GM19455 (cell line): ENCODE measurements at regions not wholly inside any gene's neighbourhood (a gene's known extent, or its start where the extent isn't known, plus 50 kb on each side); places are given as distances from the start of the nearest gene placed in this dataset.
"Not testable (repeated sequence)": the region's sequence is repeated elsewhere in the genome, so short reads cannot be mapped to it uniquely, and the experiment has no call there.

Experiments
- ATAC-seq: cut with Tn5 transposase; IDR thresholded peaks from one replicate; pipeline ENCODE4 v1.9.1; 2021; ENCODE audit not compliant: unreplicated experiment

- ATAC-seq: no peak
Measured at GRCh38 chr2:184049566-184049965, 548.8 kb upstream of the ZNF804A start.

- ATAC-seq: no peak
Measured at GRCh38 chr2:184053326-184053725, 545.0 kb upstream of the ZNF804A start.

GRCh38 chr2:184054419-184054818, 543.9 kb upstream of the ZNF804A start:
- not testable (repeated sequence) for ATAC-seq

- ATAC-seq: no peak
Measured at GRCh38 chr2:184057910-184058309, 540.4 kb upstream of the ZNF804A start.

GRCh38 chr2:184060268-184060667, 538.1 kb upstream of the ZNF804A start:
- ATAC-seq: not testable (repeated sequence)

GRCh38 chr2:184067502-184067901, 530.8 kb upstream of the ZNF804A start:
- no peak for ATAC-seq

- ATAC-seq: no peak
Measured at GRCh38 chr2:184072470-184072869, 525.9 kb upstream of the ZNF804A start.

GRCh38 chr2:184078496-184078895, 519.8 kb upstream of the ZNF804A start:
- ATAC-seq: no peak

- ATAC-seq: no peak
Measured at GRCh38 chr2:184091456-184091855, 506.9 kb upstream of the ZNF804A start.

GRCh38 chr2:184113696-184114403, 484.5 kb upstream of the ZNF804A start:
- ATAC-seq: no peak

- no peak for ATAC-seq
Measured at GRCh38 chr2:184114439-184114838, 483.9 kb upstream of the ZNF804A start.

- ATAC-seq: no peak
Measured at GRCh38 chr2:184119989-184120800, 478.1 kb upstream of the ZNF804A start.

- ATAC-seq: no peak
Measured at GRCh38 chr2:184125867-184126266, 472.5 kb upstream of the ZNF804A start.

GRCh38 chr2:184129073-184129472, 469.3 kb upstream of the ZNF804A start:
- ATAC-seq: no peak

- no peak for ATAC-seq
Measured at GRCh38 chr2:184137955-184138354, 460.4 kb upstream of the ZNF804A start.

- no peak for ATAC-seq
Measured at GRCh38 chr2:184141866-184142265, 456.5 kb upstream of the ZNF804A start.

GRCh38 chr2:184154438-184154837, 443.9 kb upstream of the ZNF804A start:
- ATAC-seq: no peak

GRCh38 chr2:184155791-184156190, 442.5 kb upstream of the ZNF804A start:
- no peak for ATAC-seq

- no peak for ATAC-seq
Measured at GRCh38 chr2:184157141-184157540, 441.2 kb upstream of the ZNF804A start.

- no peak for ATAC-seq
Measured at GRCh38 chr2:184162426-184162825, 435.9 kb upstream of the ZNF804A start.

GRCh38 chr2:184168823-184169222, 429.5 kb upstream of the ZNF804A start:
- not testable (repeated sequence) for ATAC-seq

- ATAC-seq: no peak
Measured at GRCh38 chr2:184169366-184169765, 429.0 kb upstream of the ZNF804A start.
